Hepatocyte (in vitro differentiated cells): ENCODE measurements at regions not wholly inside any gene's neighbourhood (a gene's known extent, or its start where the extent isn't known, plus 50 kb on each side); places are given as distances from the start of the nearest gene placed in this dataset.

ENCODE experiments used
- DNase-seq: peaks from one replicate; pipeline ENCODE4 v3.0.0-alpha.2; 2016; ENCODE audit warnings: low spot score
- H2AFZ ChIP-seq: fragments of 200-600 bp; sonication (generic); 2 replicates; pipeline ENCODE4 v1.6.0; 2016; ENCODE audit warnings: antibody characterized with exemption, mild to moderate bottlenecking
- H3K27ac ChIP-seq: fragments of 200-600 bp; sonication (generic); 2 replicates; pipeline ENCODE4 v1.5.1; 2016; ENCODE audit warnings: mild to moderate bottlenecking
- H3K27me3 ChIP-seq: fragments of 200-600 bp; sonication (generic); 2 replicates; pipeline ENCODE4 v1.6.1; 2016
- H3K36me3 ChIP-seq: fragments of 200-600 bp; sonication (generic); replicated peaks from 2 replicates; pipeline ENCODE4 v1.5.1; 2016; ENCODE audit warnings: low read depth; ENCODE audit not compliant: insufficient read depth
- H3K4me1 ChIP-seq: fragments of 200-600 bp; sonication (generic); 2 replicates; pipeline ENCODE4 v1.5.1; 2016; ENCODE audit warnings: mild to moderate bottlenecking, moderate library complexity; ENCODE audit not compliant: insufficient read depth
- H3K4me2 ChIP-seq: fragments of 200-600 bp; sonication (generic); 2 replicates; pipeline ENCODE4 v1.6.0; 2016
- H3K4me3 ChIP-seq: fragments of 200-600 bp; sonication (generic); 2 replicates; pipeline ENCODE4 v1.5.1; 2016; ENCODE audit warnings: mild to moderate bottlenecking
- H3K79me2 ChIP-seq: fragments of 200-600 bp; sonication (generic); 2 replicates; pipeline ENCODE4 v1.6.0; 2017; ENCODE audit warnings: mild to moderate bottlenecking
- H3K9me2 ChIP-seq: fragments of 200-600 bp; sonication (generic); replicated peaks from 2 replicates; pipeline ENCODE4 v1.6.0; 2017; ENCODE audit warnings: mild to moderate bottlenecking; ENCODE audit not compliant: insufficient read depth
- H3K9me3 ChIP-seq: fragments of 200-600 bp; sonication (generic); 2 replicates; pipeline ENCODE4 v1.5.1; 2016; ENCODE audit warnings: low read depth, mild to moderate bottlenecking
- H4K20me1 ChIP-seq: fragments of 200-600 bp; sonication (generic); 2 replicates; pipeline ENCODE4 v1.6.0; 2016; ENCODE audit warnings: mild to moderate bottlenecking; ENCODE audit not compliant: insufficient read depth, poor library complexity, severe bottlenecking
- CTCF ChIP-seq: fragments of 200-600 bp; sonication (generic); IDR thresholded peaks from 2 replicates; pipeline ENCODE4 v1.5.1; 2016; ENCODE audit warnings: antibody characterized with exemption, mild to moderate bottlenecking; ENCODE audit not compliant: poor library complexity
- EZH2 ChIP-seq: fragments of 200-600 bp; sonication (generic); IDR thresholded peaks from 2 replicates; pipeline ENCODE4 v1.6.1; 2016; ENCODE audit warnings: antibody characterized with exemption, mild to moderate bottlenecking, borderline replicate concordance
- EZH2phosphoT487 ChIP-seq: fragments of 200-600 bp; sonication (generic); IDR thresholded peaks from one replicate; pipeline ENCODE4 v1.6.1; 2018; ENCODE audit warnings: antibody characterized with exemption, mild to moderate bottlenecking, low read depth, moderate library complexity; ENCODE audit not compliant: unreplicated experiment, severe bottlenecking
- WGBS: methylation state at CpG from one replicate; pipeline ENCODE4 v1.1.6; 2016; ENCODE audit warnings: low lambda C conversion rate; ENCODE audit errors: missing lambda C conversion rate; 5-methylcytosine and 5-hydroxymethylcytosine counted together

- H2AFZ ChIP-seq, result no peak overlapping the region
- no peaks in the 10 kb centered on the region for H3K9me3 ChIP-seq
- no peak for DNase-seq
- TF ChIP-seq EZH2phosphoT487 (no peak), CTCF (no peak), EZH2 (no peak)
- H3K27me3 ChIP-seq, result no peaks in the 10 kb centered on the region
- no peaks in the 10 kb centered on the region for H3K79me2 ChIP-seq
- WGBS, result 90% methylated on average over 3 of the region's 3 CpGs
- no peak overlapping the region for H3K4me3 ChIP-seq
- H4K20me1 ChIP-seq, result no peaks in the 10 kb centered on the region
- H3K4me2 ChIP-seq, result no peak overlapping the region
- H3K27ac ChIP-seq, result no peak overlapping the region
- no peaks in the 10 kb centered on the region for H3K36me3 ChIP-seq
- H3K4me1 ChIP-seq, result no peaks in the 10 kb centered on the region
- H3K9me2 ChIP-seq, result no peaks in the 10 kb centered on the region
Measured at GRCh38 chr6:9717568-9717967, 697.3 kb downstream of the TFAP2A start.

GRCh38 chr6:9711365-9711764 is 703.5 kb downstream of the TFAP2A start:
- no peaks in the 10 kb centered on the region for H3K79me2 ChIP-seq
- H3K4me2 ChIP-seq, result no peak overlapping the region
- H2AFZ ChIP-seq, result no peak overlapping the region
- H3K27ac ChIP-seq, result no peak overlapping the region
- WGBS, result 90% methylated on average over 1 of the region's 1 CpG
- no peaks in the 10 kb centered on the region for H3K9me2 ChIP-seq
- no peaks in the 10 kb centered on the region for H3K36me3 ChIP-seq
- H3K4me3 ChIP-seq, result no peak overlapping the region
- no peak for DNase-seq
- H3K9me3 ChIP-seq, result no peaks in the 10 kb centered on the region
- H3K4me1 ChIP-seq, result peaks cover 4% of the 10 kb centered on the region
- H3K27me3 ChIP-seq, result no peaks in the 10 kb centered on the region
- no peaks in the 10 kb centered on the region for H4K20me1 ChIP-seq
- TF ChIP-seq EZH2, result no peak
- TF ChIP-seq CTCF, result no peak
- TF ChIP-seq EZH2phosphoT487, result no peak

- no peak for DNase-seq
Measured at GRCh38 chr6:9710574-9710973, 704.3 kb downstream of the TFAP2A start.

More at GRCh38 chr6:9710574-9710973, 704.3 kb downstream of the TFAP2A start:
- no peak overlapping the region for H3K27ac ChIP-seq
- H3K9me2 ChIP-seq, result no peaks in the 10 kb centered on the region
- peaks cover 4% of the 10 kb centered on the region for H3K4me1 ChIP-seq
- no peak for TF ChIP-seq CTCF
- no peaks in the 10 kb centered on the region for H3K36me3 ChIP-seq
- no peaks in the 10 kb centered on the region for H4K20me1 ChIP-seq
- WGBS, result 49% methylated on average over 2 of the region's 2 CpGs
- H3K79me2 ChIP-seq, result no peaks in the 10 kb centered on the region
- no peak overlapping the region for H3K4me3 ChIP-seq
- no peaks in the 10 kb centered on the region for H3K27me3 ChIP-seq
- no peak overlapping the region for H3K4me2 ChIP-seq
- peak overlapping the region; percentile 10 for H2AFZ ChIP-seq
- H3K9me3 ChIP-seq, result no peaks in the 10 kb centered on the region
